ENCODE measurements at regions not wholly inside any gene's neighbourhood (a gene's known extent, or its start where the extent isn't known, plus 50 kb on each side); places are given as distances from the start of the nearest gene placed in this dataset.

DNA sequence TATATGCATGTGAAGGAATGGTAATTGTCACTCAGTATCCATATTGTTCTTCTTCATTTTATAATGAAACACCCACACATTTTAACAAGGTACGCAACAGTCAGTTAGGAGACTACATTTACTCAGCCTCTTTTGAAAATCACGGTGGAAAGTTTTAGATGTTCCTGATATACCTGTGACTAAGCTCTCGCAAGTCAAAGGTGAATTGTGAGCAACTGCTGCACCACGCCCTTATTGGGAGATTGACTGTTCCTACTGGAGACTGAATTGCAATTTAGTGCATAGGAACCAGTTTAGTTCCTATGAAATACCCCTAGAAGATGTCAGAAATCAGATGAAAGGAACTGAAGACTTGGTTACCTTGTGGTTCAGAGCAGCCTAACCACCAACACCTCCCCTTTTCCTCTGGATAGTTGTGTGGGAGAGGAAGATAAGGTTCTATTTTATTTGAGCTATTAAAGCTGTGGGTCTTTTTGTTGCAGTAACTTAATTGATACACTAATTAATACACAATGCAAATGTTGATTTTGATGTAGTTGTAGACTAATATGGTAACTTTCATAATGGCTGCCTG, 1280.5 kb upstream of the CDH2 start:
- H3K4me3 ChIP-seq (ENCODE audit: low read length) = no peak overlapping the region
- no peak overlapping the region for H3K27ac ChIP-seq (ENCODE audit: low read depth, low read length)
- H3K4me1 ChIP-seq (ENCODE audit: control insufficient read depth, insufficient read depth, low read length) = no peaks in the 10 kb centered on the region
- H3K9ac ChIP-seq (ENCODE audit: low read length) = no peak overlapping the region
- no peaks in the 10 kb centered on the region for H3K36me3 ChIP-seq (ENCODE audit: control insufficient read depth, insufficient read depth, low read length)
- no peaks in the 10 kb centered on the region for H3K27me3 ChIP-seq (ENCODE audit: control insufficient read depth, insufficient read depth, low read length)

DNA sequence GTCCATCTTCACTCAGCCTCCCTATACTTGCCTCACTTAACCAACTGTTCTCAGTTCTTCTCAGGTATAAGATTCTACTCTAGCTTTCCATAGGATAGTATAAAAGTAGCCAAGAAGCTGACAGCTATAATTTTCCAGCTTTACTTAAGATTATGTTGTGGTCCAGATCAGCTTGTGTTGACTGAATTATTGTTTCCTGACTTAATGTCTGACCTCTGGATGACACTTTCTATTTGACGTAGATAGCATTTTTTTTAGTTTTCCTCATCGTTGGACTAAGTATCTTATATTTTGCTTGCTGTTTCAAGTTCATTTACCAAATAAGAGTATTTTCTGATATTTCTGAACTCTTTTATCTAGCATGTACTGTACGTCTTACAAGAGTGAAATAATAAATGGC, 1272.5 kb upstream of the CDH2 start:
- H3K9ac ChIP-seq (ENCODE audit: low read length) = no peak overlapping the region

GRCh38 chr18:29439398-29439797, 1262.5 kb upstream of the CDH2 start:
- Histone ChIP-seq H3K27me3 (ENCODE audit: control insufficient read depth, insufficient read depth, low read length) (no peaks in the 10 kb centered on the region), H3K4me1 (ENCODE audit: control insufficient read depth, insufficient read depth, low read length) (no peaks in the 10 kb centered on the region), H3K27ac (ENCODE audit: low read depth, low read length) (no peak overlapping the region), H3K4me3 (ENCODE audit: low read length) (no peak overlapping the region), H3K9ac (ENCODE audit: low read length) (no peak overlapping the region), H3K36me3 (ENCODE audit: control insufficient read depth, insufficient read depth, low read length) (no peaks in the 10 kb centered on the region)

More for the DNA sequence above, 1272.5 kb upstream of the CDH2 start:
- Histone ChIP-seq H3K36me3 (ENCODE audit: control insufficient read depth, insufficient read depth, low read length) (no peaks in the 10 kb centered on the region), H3K4me1 (ENCODE audit: control insufficient read depth, insufficient read depth, low read length) (no peaks in the 10 kb centered on the region), H3K27me3 (ENCODE audit: control insufficient read depth, insufficient read depth, low read length) (no peaks in the 10 kb centered on the region), H3K4me3 (ENCODE audit: low read length) (no peak overlapping the region), H3K27ac (ENCODE audit: low read depth, low read length) (no peak overlapping the region)

DNA sequence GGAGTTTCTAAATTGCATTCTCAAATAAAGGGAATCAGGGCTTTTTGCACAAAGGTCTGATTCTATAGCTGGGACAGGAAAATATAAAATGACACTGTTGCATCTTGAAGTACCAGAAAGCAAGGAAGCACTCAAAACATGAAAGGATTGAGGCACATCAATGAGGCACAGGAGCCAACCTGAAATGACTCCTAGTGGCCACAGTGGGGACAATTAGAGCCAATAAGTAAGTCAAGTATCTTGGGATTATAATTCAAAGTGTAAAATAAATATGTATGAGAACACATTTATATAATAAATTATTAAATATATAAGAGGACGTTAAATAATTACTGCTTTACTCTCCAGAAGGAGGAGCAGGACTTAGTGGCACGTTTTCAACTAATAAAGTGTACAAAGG, 1259.5 kb upstream of the CDH2 start:
- Histone ChIP-seq H3K36me3 (ENCODE audit: control insufficient read depth, insufficient read depth, low read length) (no peaks in the 10 kb centered on the region), H3K27me3 (ENCODE audit: control insufficient read depth, insufficient read depth, low read length) (no peaks in the 10 kb centered on the region), H3K9ac (ENCODE audit: low read length) (no peak overlapping the region), H3K4me1 (ENCODE audit: control insufficient read depth, insufficient read depth, low read length) (no peaks in the 10 kb centered on the region), H3K27ac (ENCODE audit: low read depth, low read length) (no peak overlapping the region), H3K4me3 (ENCODE audit: low read length) (no peak overlapping the region)

- Histone ChIP-seq H3K9ac (ENCODE audit: low read length) (no peak overlapping the region), H3K4me1 (ENCODE audit: control insufficient read depth, insufficient read depth, low read length) (no peaks in the 10 kb centered on the region), H3K27ac (ENCODE audit: low read depth, low read length) (no peak overlapping the region), H3K36me3 (ENCODE audit: control insufficient read depth, insufficient read depth, low read length) (no peaks in the 10 kb centered on the region), H3K4me3 (ENCODE audit: low read length) (no peak overlapping the region), H3K27me3 (ENCODE audit: control insufficient read depth, insufficient read depth, low read length) (no peaks in the 10 kb centered on the region)
Observed at GRCh38 chr18:29434650-29435049, 1257.7 kb upstream of the CDH2 start.

GRCh38 chr18:29430416-29430815, 1253.5 kb upstream of the CDH2 start:
- H3K4me1 ChIP-seq (ENCODE audit: control insufficient read depth, insufficient read depth, low read length) = no peaks in the 10 kb centered on the region
- H3K4me3 ChIP-seq (ENCODE audit: low read length) = no peak overlapping the region
- no peak overlapping the region for H3K9ac ChIP-seq (ENCODE audit: low read length)
- no peaks in the 10 kb centered on the region for H3K27me3 ChIP-seq (ENCODE audit: control insufficient read depth, insufficient read depth, low read length)
- no peaks in the 10 kb centered on the region for H3K36me3 ChIP-seq (ENCODE audit: control insufficient read depth, insufficient read depth, low read length)
- no peak overlapping the region for H3K27ac ChIP-seq (ENCODE audit: low read depth, low read length)

DNA sequence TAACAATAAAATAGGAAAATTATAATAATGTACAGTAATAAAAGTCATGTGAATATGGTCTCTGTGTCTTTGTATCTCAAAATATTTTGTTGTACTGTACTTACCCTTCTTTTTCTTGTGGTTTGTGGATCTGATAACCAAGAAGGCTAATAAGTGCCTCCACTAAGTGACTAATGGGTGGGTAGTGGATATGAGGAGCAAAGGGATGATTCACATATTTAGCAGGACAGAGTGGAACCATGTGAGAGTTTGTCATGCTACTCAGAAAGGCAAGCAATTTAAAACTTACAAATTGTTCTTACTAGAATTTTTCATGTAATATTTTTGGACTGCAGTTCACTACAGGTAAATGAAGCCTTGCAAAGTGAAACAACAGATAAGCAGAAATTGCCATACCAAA, 1241.2 kb upstream of the CDH2 start:
- no peaks in the 10 kb centered on the region for H3K36me3 ChIP-seq (ENCODE audit: control insufficient read depth, insufficient read depth, low read length)
- no peak overlapping the region for H3K4me3 ChIP-seq (ENCODE audit: low read length)
- no peak overlapping the region for H3K9ac ChIP-seq (ENCODE audit: low read length)
- H3K4me1 ChIP-seq (ENCODE audit: control insufficient read depth, insufficient read depth, low read length) = no peaks in the 10 kb centered on the region
- no peaks in the 10 kb centered on the region for H3K27me3 ChIP-seq (ENCODE audit: control insufficient read depth, insufficient read depth, low read length)
- H3K27ac ChIP-seq (ENCODE audit: low read depth, low read length) = no peak overlapping the region

DNA sequence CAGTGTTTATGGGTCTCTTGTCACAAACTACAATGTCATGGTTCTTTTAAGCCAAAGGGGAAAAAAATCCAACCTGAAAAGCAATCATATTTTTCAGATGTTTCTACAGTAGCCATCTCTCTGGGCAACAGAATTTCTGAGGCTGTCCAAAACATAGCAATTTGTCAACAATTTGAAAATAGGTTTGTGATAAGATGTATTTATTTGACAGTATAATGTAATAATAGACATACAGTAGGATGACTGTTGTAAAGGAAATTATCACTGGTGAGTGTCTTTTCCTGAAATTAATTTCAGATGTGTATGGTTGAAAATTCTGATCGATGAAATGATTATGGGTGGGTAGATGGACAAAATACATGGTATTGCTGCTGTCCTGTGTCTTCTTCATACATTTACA, 1230.1 kb upstream of the CDH2 start:
- Histone ChIP-seq H3K27me3 (ENCODE audit: control insufficient read depth, insufficient read depth, low read length) (no peaks in the 10 kb centered on the region), H3K4me1 (ENCODE audit: control insufficient read depth, insufficient read depth, low read length) (no peaks in the 10 kb centered on the region), H3K27ac (ENCODE audit: low read depth, low read length) (no peak overlapping the region), H3K4me3 (ENCODE audit: low read length) (no peak overlapping the region), H3K9ac (ENCODE audit: low read length) (no peak overlapping the region), H3K36me3 (ENCODE audit: control insufficient read depth, insufficient read depth, low read length) (no peaks in the 10 kb centered on the region)

DNA sequence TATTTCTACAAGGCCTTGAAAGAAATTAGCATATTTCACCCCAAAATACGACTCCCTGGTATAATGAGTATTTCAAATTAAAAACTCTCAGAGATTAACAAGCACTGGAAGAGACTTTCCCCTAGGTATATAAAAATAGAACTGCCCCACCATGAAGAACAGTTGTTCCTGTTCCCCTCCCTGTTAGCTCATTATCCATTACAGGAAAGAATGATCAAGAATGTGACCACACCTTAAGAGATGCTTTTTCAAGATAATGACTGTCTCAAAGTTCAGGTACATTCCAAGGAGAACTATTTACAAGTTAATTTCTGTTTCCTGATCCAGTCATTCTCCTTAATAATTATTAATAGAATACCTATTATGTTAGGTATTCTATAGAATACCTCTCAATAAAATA, 1220.6 kb upstream of the CDH2 start:
- no peak overlapping the region for H3K27ac ChIP-seq (ENCODE audit: low read depth, low read length)
- H3K9ac ChIP-seq (ENCODE audit: low read length) = no peak overlapping the region
- H3K27me3 ChIP-seq (ENCODE audit: control insufficient read depth, insufficient read depth, low read length) = no peaks in the 10 kb centered on the region
- no peak overlapping the region for H3K4me3 ChIP-seq (ENCODE audit: low read length)
- H3K4me1 ChIP-seq (ENCODE audit: control insufficient read depth, insufficient read depth, low read length) = no peaks in the 10 kb centered on the region
- no peaks in the 10 kb centered on the region for H3K36me3 ChIP-seq (ENCODE audit: control insufficient read depth, insufficient read depth, low read length)

DNA sequence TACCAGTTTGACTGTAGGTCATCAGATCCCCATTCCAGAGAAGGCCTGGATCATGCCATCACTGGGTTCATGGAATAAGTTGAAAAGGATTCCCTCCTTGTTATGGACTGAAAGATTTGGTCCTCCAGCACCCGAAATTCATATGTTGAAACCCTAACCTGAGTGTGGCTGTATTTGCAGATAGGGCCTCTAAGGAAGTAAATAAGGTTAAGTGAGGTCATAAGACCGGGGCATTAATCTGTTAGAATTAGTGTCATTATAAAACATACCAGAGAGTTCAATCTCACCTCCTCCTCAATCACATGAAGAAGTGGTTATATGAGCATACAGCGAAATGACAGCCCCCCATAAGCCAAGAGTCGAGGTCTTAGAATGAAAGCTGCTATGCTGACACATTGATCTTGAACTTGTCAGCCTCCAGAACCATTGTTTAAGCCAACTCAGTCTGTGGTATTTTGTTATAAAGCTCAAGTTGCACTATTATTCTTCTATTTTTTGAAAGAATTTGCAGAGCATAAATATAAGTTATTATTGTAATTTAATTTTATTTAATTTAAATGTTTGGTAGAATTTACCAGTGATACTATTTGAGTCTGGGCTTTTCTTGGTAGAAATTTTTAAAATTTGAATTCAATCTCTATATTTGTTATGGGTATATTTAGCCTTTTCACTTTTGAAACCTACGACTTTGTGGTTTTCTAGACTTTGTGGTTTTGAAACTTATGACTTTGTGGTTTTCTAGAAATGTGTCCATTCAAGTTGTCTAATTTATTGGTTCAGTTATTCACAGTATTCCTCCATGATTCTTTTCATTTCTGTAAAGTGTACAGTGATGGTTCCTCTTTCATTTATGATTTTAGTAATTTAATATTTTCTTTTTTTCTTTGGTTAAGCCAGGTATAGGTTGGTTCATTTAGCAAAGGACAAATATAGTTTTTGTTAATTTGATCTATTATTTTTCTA, 1206.7 kb upstream of the CDH2 start:
- Histone ChIP-seq H3K4me1 (ENCODE audit: control insufficient read depth, insufficient read depth, low read length) (no peaks in the 10 kb centered on the region), H3K9ac (ENCODE audit: low read length) (no peak overlapping the region), H3K27me3 (ENCODE audit: control insufficient read depth, insufficient read depth, low read length) (no peaks in the 10 kb centered on the region), H3K27ac (ENCODE audit: low read depth, low read length) (no peak overlapping the region), H3K4me3 (ENCODE audit: low read length) (no peak overlapping the region), H3K36me3 (ENCODE audit: control insufficient read depth, insufficient read depth, low read length) (no peaks in the 10 kb centered on the region)

DNA sequence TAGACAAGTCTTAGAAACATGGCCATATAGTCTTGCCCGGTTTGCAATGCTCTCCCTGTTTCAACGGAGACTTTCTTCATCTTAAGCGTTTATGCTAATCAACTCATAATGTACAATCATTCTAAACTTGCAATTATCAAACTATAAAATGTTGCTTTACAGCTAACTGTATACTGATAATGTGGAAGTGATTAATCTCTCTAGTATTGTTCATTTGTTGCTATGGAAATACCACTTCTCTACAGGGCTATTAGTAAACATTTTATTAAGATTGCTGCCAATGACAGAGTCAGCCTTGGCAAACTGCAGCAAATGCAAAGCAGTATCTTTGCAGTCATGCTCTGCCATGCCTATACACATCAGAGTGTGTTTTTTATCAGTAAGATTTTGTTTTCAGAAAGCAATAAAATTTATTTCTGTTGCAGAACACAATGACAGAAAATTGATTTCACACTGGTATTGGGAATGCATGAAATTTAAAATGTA, 1201.8 kb upstream of the CDH2 start:
- H3K27me3 ChIP-seq (ENCODE audit: control insufficient read depth, insufficient read depth, low read length) = no peaks in the 10 kb centered on the region
- no peak overlapping the region for H3K27ac ChIP-seq (ENCODE audit: low read depth, low read length)
- no peak overlapping the region for H3K9ac ChIP-seq (ENCODE audit: low read length)
- H3K4me1 ChIP-seq (ENCODE audit: control insufficient read depth, insufficient read depth, low read length) = no peaks in the 10 kb centered on the region
- no peak overlapping the region for H3K4me3 ChIP-seq (ENCODE audit: low read length)
- H3K36me3 ChIP-seq (ENCODE audit: control insufficient read depth, insufficient read depth, low read length) = no peaks in the 10 kb centered on the region

DNA sequence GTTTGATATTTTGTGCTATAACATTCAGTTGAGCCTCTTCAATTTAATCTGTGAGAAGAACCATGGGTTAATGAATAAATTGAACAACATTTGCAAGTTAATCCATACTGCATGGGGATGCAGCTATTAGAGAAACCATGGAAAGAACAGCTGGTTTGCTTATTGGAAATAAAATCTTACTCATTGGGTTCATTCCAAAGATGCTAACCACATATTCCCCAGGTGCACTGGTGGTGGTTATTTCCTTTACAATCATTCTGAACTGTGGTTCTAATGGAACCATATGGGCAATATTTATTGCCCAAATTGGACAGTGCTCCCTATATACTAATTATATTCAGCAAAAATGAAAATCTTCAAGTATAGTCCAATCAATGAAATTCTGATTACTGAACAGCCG, 1200.4 kb upstream of the CDH2 start:
- Histone ChIP-seq H3K9ac (ENCODE audit: low read length) (no peak overlapping the region), H3K36me3 (ENCODE audit: control insufficient read depth, insufficient read depth, low read length) (no peaks in the 10 kb centered on the region), H3K4me1 (ENCODE audit: control insufficient read depth, insufficient read depth, low read length) (no peaks in the 10 kb centered on the region), H3K27ac (ENCODE audit: low read depth, low read length) (no peak overlapping the region), H3K27me3 (ENCODE audit: control insufficient read depth, insufficient read depth, low read length) (no peaks in the 10 kb centered on the region), H3K4me3 (ENCODE audit: low read length) (no peak overlapping the region)

DNA sequence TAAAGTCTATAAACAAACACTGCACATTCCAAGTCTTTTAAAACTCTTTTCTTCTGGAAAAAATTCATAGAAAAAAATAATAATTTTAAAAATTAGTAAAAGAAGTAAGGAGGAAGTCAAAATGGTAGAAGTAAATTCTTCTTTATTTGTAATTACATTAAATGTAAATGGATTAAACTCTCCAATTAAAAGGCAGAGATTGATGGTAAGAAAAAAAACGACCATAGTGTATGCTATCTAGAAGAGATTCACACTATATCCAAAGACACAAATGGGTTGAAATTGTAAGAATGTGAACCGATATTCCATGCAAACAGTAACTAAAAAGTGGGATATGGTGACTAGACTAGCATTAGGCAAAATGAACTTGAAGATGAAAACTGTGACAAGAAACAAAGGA, 1196.1 kb upstream of the CDH2 start:
- H3K27ac ChIP-seq (ENCODE audit: low read depth, low read length) = no peak overlapping the region
- no peaks in the 10 kb centered on the region for H3K27me3 ChIP-seq (ENCODE audit: control insufficient read depth, insufficient read depth, low read length)

More for the DNA sequence above, 1196.1 kb upstream of the CDH2 start:
- Histone ChIP-seq H3K36me3 (ENCODE audit: control insufficient read depth, insufficient read depth, low read length) (no peaks in the 10 kb centered on the region), H3K4me1 (ENCODE audit: control insufficient read depth, insufficient read depth, low read length) (no peaks in the 10 kb centered on the region), H3K9ac (ENCODE audit: low read length) (no peak overlapping the region), H3K4me3 (ENCODE audit: low read length) (no peak overlapping the region)
